D341Med (cell line): ENCODE measurements at regions not wholly inside any gene's neighbourhood (a gene's known extent, or its start where the extent isn't known, plus 50 kb on each side); places are given as distances from the start of the nearest gene placed in this dataset.

ENCODE experiments used
- DNase-seq: peaks from one replicate; pipeline ENCODE4 v3.0.0; 2012; ENCODE audit warnings: low spot score

GRCh38 chr2:103734911-103735310 is 973.1 kb downstream of the TMEM182 start:
- no peak for DNase-seq

- DNase-seq = no peak
These were observed 976.3 kb downstream of the TMEM182 start for GRCh38 chr2:103738108-103738507.

- DNase-seq = no peak
These were observed 976.8 kb downstream of the TMEM182 start for GRCh38 chr2:103738606-103739005.

- no peak for DNase-seq
These were observed 977.4 kb downstream of the TMEM182 start for GRCh38 chr2:103739186-103739585.

- DNase-seq = no peak
These were observed 978.1 kb downstream of the TMEM182 start for GRCh38 chr2:103739921-103740320.

- DNase-seq = no peak
These were observed 978.8 kb downstream of the TMEM182 start for GRCh38 chr2:103740631-103741030.

GRCh38 chr2:103743195-103743594 is 981.4 kb downstream of the TMEM182 start:
- DNase-seq = no peak

- DNase-seq = no peak
These were observed 992.7 kb downstream of the TMEM182 start for GRCh38 chr2:103754530-103754929.

- no peak for DNase-seq
These were observed 1012.1 kb downstream of the TMEM182 start for GRCh38 chr2:103773884-103774283.

GRCh38 chr2:103780088-103780702 is 1018.4 kb downstream of the TMEM182 start:
- DNase-seq = no peak

- DNase-seq = no peak
These were observed 1019.5 kb downstream of the TMEM182 start for GRCh38 chr2:103781313-103781712.

GRCh38 chr2:103784261-103784660 is 1022.4 kb downstream of the TMEM182 start:
- no peak for DNase-seq

- DNase-seq = no peak
These were observed 1023.6 kb downstream of the TMEM182 start for GRCh38 chr2:103785432-103785831.

GRCh38 chr2:103785956-103786355 is 1024.1 kb downstream of the TMEM182 start:
- no peak for DNase-seq

GRCh38 chr2:103788389-103788788 is 1026.6 kb downstream of the TMEM182 start:
- no peak for DNase-seq

- no peak for DNase-seq
These were observed 1027.1 kb downstream of the TMEM182 start for GRCh38 chr2:103788951-103789350.

- DNase-seq = peak; percentile 44
These were observed 1027.7 kb downstream of the TMEM182 start for GRCh38 chr2:103789381-103790095.

- DNase-seq = no peak
These were observed 1030.2 kb downstream of the TMEM182 start for GRCh38 chr2:103792042-103792441.

- DNase-seq = no peak
These were observed 1036.5 kb downstream of the TMEM182 start for GRCh38 chr2:103798291-103798690.

GRCh38 chr2:103804013-103804412 is 1042.2 kb downstream of the TMEM182 start:
- no peak for DNase-seq

- no peak for DNase-seq
These were observed 1043.9 kb downstream of the TMEM182 start for GRCh38 chr2:103805746-103806145.

GRCh38 chr2:103808814-103809213 is 1045.1 kb upstream of the POU3F3 start:
- no peak for DNase-seq

- no peak for DNase-seq
These were observed 1044.5 kb upstream of the POU3F3 start for GRCh38 chr2:103809415-103809814.

GRCh38 chr2:103809941-103810441 is 1043.9 kb upstream of the POU3F3 start:
- DNase-seq = no peak
